ENCODE measurements at regions not wholly inside any gene's neighbourhood (a gene's known extent, or its start where the extent isn't known, plus 50 kb on each side); places are given as distances from the start of the nearest gene placed in this dataset.

DNA sequence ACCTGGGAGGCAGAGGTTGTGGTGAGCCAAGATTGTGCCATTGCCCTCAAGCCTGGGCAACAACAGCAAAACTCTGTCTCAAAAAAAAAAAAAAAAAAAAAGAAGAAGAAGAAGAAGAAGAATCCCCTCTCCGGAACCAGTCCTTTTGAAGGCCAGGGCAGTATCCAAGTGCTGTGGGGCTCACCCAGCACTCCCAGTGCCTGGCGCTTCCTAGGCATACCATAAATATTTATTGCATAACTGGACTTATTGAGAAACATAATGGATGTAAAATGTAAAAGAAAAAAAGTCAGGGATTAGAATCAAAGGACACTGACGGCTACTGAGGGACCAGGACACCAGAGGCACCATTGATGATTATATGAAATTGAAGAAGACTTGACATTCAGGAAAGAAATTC is 162.1 kb upstream of the KIT start:
- no peaks in the 10 kb centered on the region for H3K9me3 Mint-ChIP-seq (ENCODE audit: unreplicated experiment)
- DNase-seq (ENCODE audit: unreplicated experiment) = no peak
- no peak overlapping the region for H3K27ac Mint-ChIP-seq (ENCODE audit: low read depth, unreplicated experiment)
- POLR2A ChIA-PET = no interaction called here
- intact Hi-C loops (cut with micrococcal nuclease) = no loop called here
- H3K4me3 Mint-ChIP-seq (ENCODE audit: unreplicated experiment) = no peak overlapping the region
- CTCF ChIA-PET = no interaction called here
- BruUV-seq (replicated peaks) = no TSS peak
- H3K36me3 Mint-ChIP-seq (ENCODE audit: insufficient read depth, unreplicated experiment) = no peaks in the 10 kb centered on the region
- TF ChIP-seq, protein P1, sequence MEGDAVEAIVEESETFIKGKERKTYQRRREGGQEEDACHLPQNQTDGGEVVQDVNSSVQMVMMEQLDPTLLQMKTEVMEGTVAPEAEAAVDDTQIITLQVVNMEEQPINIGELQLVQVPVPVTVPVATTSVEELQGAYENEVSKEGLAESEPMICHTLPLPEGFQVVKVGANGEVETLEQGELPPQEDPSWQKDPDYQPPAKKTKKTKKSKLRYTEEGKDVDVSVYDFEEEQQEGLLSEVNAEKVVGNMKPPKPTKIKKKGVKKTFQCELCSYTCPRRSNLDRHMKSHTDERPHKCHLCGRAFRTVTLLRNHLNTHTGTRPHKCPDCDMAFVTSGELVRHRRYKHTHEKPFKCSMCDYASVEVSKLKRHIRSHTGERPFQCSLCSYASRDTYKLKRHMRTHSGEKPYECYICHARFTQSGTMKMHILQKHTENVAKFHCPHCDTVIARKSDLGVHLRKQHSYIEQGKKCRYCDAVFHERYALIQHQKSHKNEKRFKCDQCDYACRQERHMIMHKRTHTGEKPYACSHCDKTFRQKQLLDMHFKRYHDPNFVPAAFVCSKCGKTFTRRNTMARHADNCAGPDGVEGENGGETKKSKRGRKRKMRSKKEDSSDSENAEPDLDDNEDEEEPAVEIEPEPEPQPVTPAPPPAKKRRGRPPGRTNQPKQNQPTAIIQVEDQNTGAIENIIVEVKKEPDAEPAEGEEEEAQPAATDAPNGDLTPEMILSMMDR (IDR thresholded peaks at IDR 0.05; ENCODE audit: unreplicated experiment) = no peak
- no peaks in the 10 kb centered on the region for H3K27me3 Mint-ChIP-seq (ENCODE audit: insufficient read depth, unreplicated experiment)
- H3K4me1 Mint-ChIP-seq (ENCODE audit: insufficient read depth, unreplicated experiment) = peaks cover 23% of the 10 kb centered on the region

DNA sequence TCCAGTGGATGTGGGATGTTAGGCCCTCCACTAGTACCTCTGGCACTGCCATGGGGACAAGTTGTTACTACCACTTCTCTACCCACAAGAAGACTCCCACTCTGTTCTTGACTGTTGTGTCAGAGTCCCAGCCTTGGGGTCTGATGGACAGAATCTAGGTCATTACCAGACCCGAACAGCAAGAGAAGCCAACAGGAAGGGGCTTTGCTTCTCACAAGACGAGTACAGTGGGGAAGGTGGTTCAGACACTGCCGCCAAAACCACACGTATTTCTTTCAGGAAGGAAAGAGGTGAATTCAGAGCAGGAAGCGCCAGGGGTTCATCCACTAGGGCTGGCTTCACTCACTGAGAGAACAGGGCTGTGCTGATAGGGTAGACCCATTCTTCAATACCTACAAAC is 161.3 kb upstream of the KIT start:
- intact Hi-C loops (cut with micrococcal nuclease) = no loop called here
- Mint-ChIP-seq H3K4me1 (ENCODE audit: insufficient read depth, unreplicated experiment) (peaks cover 23% of the 10 kb centered on the region), H3K27me3 (ENCODE audit: insufficient read depth, unreplicated experiment) (no peaks in the 10 kb centered on the region), H3K4me3 (ENCODE audit: unreplicated experiment) (no peak overlapping the region), H3K9me3 (ENCODE audit: unreplicated experiment) (no peaks in the 10 kb centered on the region), H3K36me3 (ENCODE audit: insufficient read depth, unreplicated experiment) (no peaks in the 10 kb centered on the region), H3K27ac (ENCODE audit: low read depth, unreplicated experiment) (no peak overlapping the region)
- CTCF ChIA-PET = no interaction called here
- POLR2A ChIA-PET = no interaction called here
- no TSS peak for BruUV-seq (replicated peaks)
- DNase-seq (ENCODE audit: unreplicated experiment) = no peak
- TF ChIP-seq, protein P1 (IDR thresholded peaks at IDR 0.05; ENCODE audit: unreplicated experiment) = no peak

DNA sequence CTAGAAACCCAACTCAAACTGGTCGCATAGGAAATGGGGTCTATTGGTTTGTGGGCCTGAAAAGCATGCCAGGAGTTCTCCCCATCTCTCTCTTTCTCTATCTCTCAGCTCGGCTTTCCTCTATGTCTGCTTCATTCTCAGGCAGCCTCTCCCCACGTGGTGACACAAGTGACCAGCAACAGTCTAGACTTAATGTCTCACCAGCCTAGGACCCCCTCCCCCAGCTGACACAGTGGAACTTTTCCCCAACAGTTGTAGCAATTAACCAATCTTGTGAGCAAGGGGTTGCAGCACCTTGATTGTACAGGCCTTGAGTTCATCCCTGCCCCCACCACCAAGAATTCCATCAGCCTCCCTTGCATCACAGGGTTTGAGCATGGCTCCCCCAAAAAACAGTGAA is 159.8 kb upstream of the KIT start:
- Mint-ChIP-seq H3K36me3 (ENCODE audit: insufficient read depth, unreplicated experiment) (no peaks in the 10 kb centered on the region), H3K27ac (ENCODE audit: low read depth, unreplicated experiment) (no peak overlapping the region), H3K9me3 (ENCODE audit: unreplicated experiment) (no peaks in the 10 kb centered on the region), H3K4me3 (ENCODE audit: unreplicated experiment) (no peak overlapping the region), H3K27me3 (ENCODE audit: insufficient read depth, unreplicated experiment) (no peaks in the 10 kb centered on the region), H3K4me1 (ENCODE audit: insufficient read depth, unreplicated experiment) (peaks cover 23% of the 10 kb centered on the region)
- ChIA-PET POLR2A (interaction anchor here (0.7 to 1.4 kb wide), 2 partner anchors 16 to 1047 kb away, joined by 3 to 4 read pairs; no protein-coding TSS in a partner anchor), CTCF (interaction anchor here (0.6 kb wide), 1 partner anchor 179 kb away, joined by 3 read pairs; no protein-coding TSS in a partner anchor)
- intact Hi-C loops (cut with micrococcal nuclease) = no loop called here
- no peak for DNase-seq (ENCODE audit: unreplicated experiment)
- TF ChIP-seq, protein P1 (IDR thresholded peaks at IDR 0.05; ENCODE audit: unreplicated experiment) = no peak
- no TSS peak for BruUV-seq (replicated peaks)

DNA sequence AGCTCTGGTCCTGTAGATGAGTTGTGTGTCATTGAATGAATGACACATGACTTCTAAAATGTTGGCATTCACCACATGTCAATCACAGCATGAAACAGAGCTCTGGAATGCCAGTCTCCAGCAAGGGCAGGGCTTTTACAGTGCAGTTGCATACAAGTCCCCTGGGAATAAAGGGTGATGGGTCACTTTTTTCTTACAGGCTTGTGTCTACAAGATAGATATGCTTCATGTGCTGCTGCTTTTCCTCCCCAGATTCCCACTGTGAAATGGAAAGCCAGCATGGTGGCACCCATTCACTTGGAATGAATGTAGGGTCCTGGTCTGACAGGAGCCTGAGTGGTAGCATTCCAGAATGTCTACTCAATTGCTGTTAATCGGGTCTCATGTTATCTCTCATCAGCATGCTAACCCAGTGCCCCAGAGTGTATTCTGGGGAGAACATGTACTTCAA is 159.1 kb upstream of the KIT start:
- H3K4me1 Mint-ChIP-seq (ENCODE audit: insufficient read depth, unreplicated experiment) = peaks cover 23% of the 10 kb centered on the region
- ChIA-PET CTCF (interaction anchor here (0.6 kb wide), 1 partner anchor 338 kb away, joined by 3 read pairs; no protein-coding TSS in a partner anchor), POLR2A (interaction anchor here (1.4 kb wide), 1 partner anchor 16 kb away, joined by 3 read pairs; no protein-coding TSS in a partner anchor)
- H3K4me3 Mint-ChIP-seq (ENCODE audit: unreplicated experiment) = no peak overlapping the region
- intact Hi-C loops (cut with micrococcal nuclease) = no loop called here
- H3K27ac Mint-ChIP-seq (ENCODE audit: low read depth, unreplicated experiment) = no peak overlapping the region
- H3K9me3 Mint-ChIP-seq (ENCODE audit: unreplicated experiment) = no peaks in the 10 kb centered on the region
- H3K27me3 Mint-ChIP-seq (ENCODE audit: insufficient read depth, unreplicated experiment) = no peaks in the 10 kb centered on the region
- TF ChIP-seq, protein P1 (IDR thresholded peaks at IDR 0.05; ENCODE audit: unreplicated experiment) = no peak
- no TSS peak for BruUV-seq (replicated peaks)
- H3K36me3 Mint-ChIP-seq (ENCODE audit: insufficient read depth, unreplicated experiment) = no peaks in the 10 kb centered on the region
- DNase-seq (ENCODE audit: unreplicated experiment) = peak; percentile 86
